OCI-LY7 (cell line): ENCODE measurements at regions not wholly inside any gene's neighbourhood (a gene's known extent, or its start where the extent isn't known, plus 50 kb on each side); places are given as distances from the start of the nearest gene placed in this dataset.
"Not testable (repeated sequence)": the region's sequence is repeated elsewhere in the genome, so short reads cannot be mapped to it uniquely, and the experiment has no call there.

Experiments used
- BruUV-seq: library from RNA; stranded (reverse); fragments of 400-500 nt; replicated peaks from 2 replicates; lab custom pipeline; 2021; lab: Mats Ljungman, UMichigan
- CTCF ChIA-PET: fragments of 300-600 bp; sonication (Branson Sonifier 250); formaldehyde crosslinking; loops from one replicate; lab custom pipeline; 2022; ENCODE audit warnings: antibody characterized with exemption; ENCODE audit not compliant: unreplicated experiment; lab: Charles Lee
- POLR2A ChIA-PET: fragments of 300-600 bp; sonication (Branson Sonifier 250); formaldehyde crosslinking; loops from one replicate; lab custom pipeline; 2022; ENCODE audit warnings: antibody characterized with exemption; lab: Charles Lee
- DNase-seq: peaks from one replicate; pipeline ENCODE4 v3.0.0-alpha.2; 2015; ENCODE audit warnings: low spot score
- H2AFZ ChIP-seq: fragments of 200-600 bp; sonication (generic), shearing (Covaris generic); 2 replicates; pipeline ENCODE4 v1.6.1; 2014; ENCODE audit warnings: mild to moderate bottlenecking, antibody characterized with exemption, low read length, moderate library complexity
- H3K27ac ChIP-seq: fragments of 200-600 bp; sonication (generic); 2 replicates; pipeline ENCODE4 v1.5.1; 2014; ENCODE audit warnings: mixed run types, low read depth, mild to moderate bottlenecking, moderate library complexity, low read length, inconsistent platforms; ENCODE audit not compliant: poor library complexity, severe bottlenecking
- H3K36me3 ChIP-seq: fragments of 200-600 bp; sonication (generic); 2 replicates; pipeline ENCODE4 v1.6.1; 2014; ENCODE audit warnings: mild to moderate bottlenecking, antibody characterized with exemption, low read length, moderate library complexity, mixed read lengths; ENCODE audit not compliant: insufficient read depth
- H3K4me1 ChIP-seq: fragments of 200-600 bp; sonication (generic); 2 replicates; pipeline ENCODE4 v1.5.1; 2014; ENCODE audit warnings: mild to moderate bottlenecking, low read length; ENCODE audit not compliant: insufficient read depth, poor library complexity, severe bottlenecking
- H3K4me2 ChIP-seq: fragments of 200-600 bp; sonication (generic); 2 replicates; pipeline ENCODE4 v1.6.1; 2014; ENCODE audit warnings: mild to moderate bottlenecking, low read length
- H3K4me3 ChIP-seq: fragments of 200-600 bp; sonication (generic); 2 replicates; pipeline ENCODE4 v1.5.1; 2014; ENCODE audit warnings: mild to moderate bottlenecking, low read depth, low read length; ENCODE audit not compliant: poor library complexity, severe bottlenecking
- H3K79me2 ChIP-seq: fragments of 200-600 bp; sonication (generic); 2 replicates; pipeline ENCODE4 v1.6.1; 2016; ENCODE audit warnings: low read depth, mild to moderate bottlenecking, low read length, moderate library complexity, mixed read lengths; ENCODE audit not compliant: insufficient read depth
- H3K9me2 ChIP-seq: fragments of 200-600 bp; sonication (generic); 2 replicates; pipeline ENCODE4 v1.6.1; 2016; ENCODE audit warnings: mild to moderate bottlenecking, low read length, mixed read lengths; ENCODE audit not compliant: insufficient read depth
- H3K9me3 ChIP-seq: fragments of 200-600 bp; sonication (generic); 2 replicates; pipeline ENCODE4 v1.6.1; 2014; ENCODE audit warnings: mild to moderate bottlenecking, mixed run types, low read length, mixed read lengths
- H4K20me1 ChIP-seq: fragments of 200-600 bp; sonication (generic); 2 replicates; pipeline ENCODE4 v1.6.1; 2014; ENCODE audit warnings: mild to moderate bottlenecking, antibody characterized with exemption, low read length, moderate library complexity, mixed read lengths; ENCODE audit not compliant: insufficient read depth
- CTCF ChIP-seq: fragments of 200-600 bp; sonication (generic); conservative IDR thresholded peaks from 2 replicates; pipeline ENCODE4 v1.5.1; 2014; ENCODE audit warnings: mild to moderate bottlenecking, antibody characterized with exemption, low read length, moderate library complexity, mixed read lengths
- EZH2phosphoT487 ChIP-seq: fragments of 200-600 bp; sonication (generic); IDR thresholded peaks from 2 replicates; pipeline ENCODE4 v1.6.1; 2018; ENCODE audit warnings: low read depth, borderline replicate concordance, mild to moderate bottlenecking, mixed run types, antibody characterized with exemption, low read length, moderate library complexity, mixed read lengths
- intact Hi-C: fragments of 100-400 bp; cut with micrococcal nuclease; formaldehyde crosslinking; loops from one replicate; pipeline ENCODE4 v1.10.0; 2022; ENCODE audit not compliant: unreplicated experiment

GRCh38 chr4:126405369-126405982 is 1090.7 kb downstream of the FAT4 start:
- intact Hi-C loops = no loop called here
- peak; percentile 67 for TF ChIP-seq CTCF
- no peak for TF ChIP-seq EZH2phosphoT487

GRCh38 chr4:126409746-126410145 is 1095.0 kb downstream of the FAT4 start:
- no peak overlapping the region for H3K4me3 ChIP-seq
- ChIA-PET CTCF (no interaction called here), POLR2A (interaction anchor here (0.6 to 0.9 kb wide), 3 partner anchors 10 to 1977 kb away, joined by 3 to 4 read pairs (median 3); no protein-coding TSS in a partner anchor)
- no peak overlapping the region for H2AFZ ChIP-seq
- H3K4me2 ChIP-seq = no peak overlapping the region
- no TSS peak for BruUV-seq
- H3K27ac ChIP-seq = no peak overlapping the region
- H3K9me2 ChIP-seq = no peaks in the 10 kb centered on the region
- intact Hi-C loops = no loop called here
- H3K9me3 ChIP-seq = no peaks in the 10 kb centered on the region
- H4K20me1 ChIP-seq = no peaks in the 10 kb centered on the region
- H3K79me2 ChIP-seq = no peaks in the 10 kb centered on the region
- no peak for DNase-seq
- no peaks in the 10 kb centered on the region for H3K36me3 ChIP-seq
- no peaks in the 10 kb centered on the region for H3K4me1 ChIP-seq
- no peak for TF ChIP-seq EZH2phosphoT487
- no peak for TF ChIP-seq CTCF

More at GRCh38 chr4:126405369-126405982, 1090.7 kb downstream of the FAT4 start:
- H3K79me2 ChIP-seq = no peaks in the 10 kb centered on the region
- H4K20me1 ChIP-seq = no peaks in the 10 kb centered on the region
- POLR2A ChIA-PET = no interaction called here
- CTCF ChIA-PET = no interaction called here
- peak; percentile 7 for DNase-seq
- H3K9me2 ChIP-seq = no peaks in the 10 kb centered on the region
- no peaks in the 10 kb centered on the region for H3K36me3 ChIP-seq
- no TSS peak for BruUV-seq
- no peak overlapping the region for H2AFZ ChIP-seq
- H3K4me1 ChIP-seq = no peaks in the 10 kb centered on the region
- no peak overlapping the region for H3K4me2 ChIP-seq
- H3K9me3 ChIP-seq = no peaks in the 10 kb centered on the region
- H3K4me3 ChIP-seq = no peak overlapping the region
- H3K27ac ChIP-seq = no peak overlapping the region

GRCh38 chr4:126411047-126411446 is 1096.3 kb downstream of the FAT4 start:
- DNase-seq = no peak
- POLR2A ChIA-PET = no interaction called here
- BruUV-seq = no TSS peak

GRCh38 chr4:126412310-126412709 is 1097.6 kb downstream of the FAT4 start:
- H3K4me1 ChIP-seq, H4K20me1 ChIP-seq, H2AFZ ChIP-seq, POLR2A ChIA-PET, BruUV-seq, H3K9me2 ChIP-seq, CTCF ChIA-PET, H3K4me3 ChIP-seq, H3K27ac ChIP-seq, intact Hi-C loops, DNase-seq, H3K36me3 ChIP-seq, H3K9me3 ChIP-seq, H3K4me2 ChIP-seq, H3K79me2 ChIP-seq: not testable (repeated sequence)

More at GRCh38 chr4:126411047-126411446, 1096.3 kb downstream of the FAT4 start:
- Histone ChIP-seq H2AFZ (no peak overlapping the region), H3K36me3 (no peaks in the 10 kb centered on the region), H4K20me1 (no peaks in the 10 kb centered on the region), H3K9me3 (no peaks in the 10 kb centered on the region), H3K79me2 (no peaks in the 10 kb centered on the region), H3K4me2 (no peak overlapping the region), H3K9me2 (no peaks in the 10 kb centered on the region), H3K4me1 (no peaks in the 10 kb centered on the region), H3K27ac (no peak overlapping the region), H3K4me3 (no peak overlapping the region)
- TF ChIP-seq CTCF (no peak), EZH2phosphoT487 (no peak)
- intact Hi-C loops = no loop called here
- CTCF ChIA-PET = no interaction called here
